Mesenchymal stem cell (in vitro differentiated cells and primary cell): ENCODE measurements at regions not wholly inside any gene's neighbourhood (a gene's known extent, or its start where the extent isn't known, plus 50 kb on each side); places are given as distances from the start of the nearest gene placed in this dataset.
"Not testable (repeated sequence)": the region's sequence is repeated elsewhere in the genome, so short reads cannot be mapped to it uniquely, and the experiment has no call there.

Experiments
- DNase-seq: peaks from one replicate; pipeline ENCODE4 v3.0.0-alpha.2; 2013
- H2AFZ ChIP-seq: one replicate; pipeline ENCODE4 v1.6.1; 2013; ENCODE audit warnings: low read depth, mild to moderate bottlenecking, control low read depth, inconsistent platforms, low read length, moderate library complexity
- H2AK5ac ChIP-seq: 2 replicates; pipeline ENCODE4 v1.6.1; 2013; ENCODE audit warnings: low read length, moderate library complexity, mild to moderate bottlenecking, inconsistent platforms; ENCODE audit not compliant: severe bottlenecking
- H2BK120ac ChIP-seq: one replicate; pipeline ENCODE4 v1.6.1; 2013; ENCODE audit warnings: low read depth, mild to moderate bottlenecking, inconsistent platforms, low read length, moderate library complexity
- H2BK12ac ChIP-seq, 2 experiments: one replicate each; pipeline ENCODE4 v1.6.1; 2013; ENCODE audit warnings: inconsistent platforms in 2 of 2, low read length in 2 of 2, mild to moderate bottlenecking in 2 of 2, moderate library complexity in 2 of 2, control low read depth in 1 of 2
- H2BK15ac ChIP-seq: one replicate; pipeline ENCODE4 v1.6.1; 2013; ENCODE audit warnings: mild to moderate bottlenecking, low read depth, inconsistent platforms; ENCODE audit not compliant: poor library complexity, severe bottlenecking
- H2BK5ac ChIP-seq: 2 replicates; pipeline ENCODE4 v1.6.1; 2013; ENCODE audit warnings: low read depth, mild to moderate bottlenecking, low read length, control low read depth, inconsistent platforms; ENCODE audit not compliant: poor library complexity, severe bottlenecking
- H3K14ac ChIP-seq, 2 experiments: one replicate each; pipeline ENCODE4 v1.6.1; 2013; ENCODE audit warnings: inconsistent platforms in 2 of 2, low read length in 2 of 2, control low read depth in 1 of 2, mild to moderate bottlenecking in 1 of 2, moderate library complexity in 1 of 2
- H3K18ac ChIP-seq, 2 experiments: one replicate each; pipeline ENCODE4 v1.6.1; 2013; ENCODE audit warnings: inconsistent platforms in 2 of 2, low read length in 2 of 2, control low read depth in 1 of 2, low read depth in 1 of 2, mild to moderate bottlenecking in 1 of 2
- H3K23ac ChIP-seq, 2 experiments: one replicate each; pipeline ENCODE4 v1.6.1; 2013; ENCODE audit warnings: inconsistent platforms in 2 of 2, low read length in 2 of 2, mild to moderate bottlenecking in 2 of 2, moderate library complexity in 2 of 2, control low read depth in 1 of 2
- H3K27ac ChIP-seq: 2 replicates; pipeline ENCODE4 v1.5.1; 2013; ENCODE audit warnings: mild to moderate bottlenecking, moderate library complexity, low read length, control low read depth, inconsistent platforms; ENCODE audit not compliant: poor library complexity, severe bottlenecking
- H3K27me3 ChIP-seq, 2 experiments: 2 replicates each; pipeline versions ENCODE4 v1.6.1 to v1.7.0; 2013; ENCODE audit warnings: low read length in 2 of 2, mild to moderate bottlenecking in 2 of 2, moderate library complexity in 2 of 2, control low read depth in 1 of 2, inconsistent platforms in 1 of 2; ENCODE audit not compliant: control insufficient read depth in 1 of 2, insufficient read depth in 1 of 2
- H3K36me3 ChIP-seq, 2 experiments: 2 replicates each; pipeline versions ENCODE4 v1.6.1 to v1.7.0; 2013; ENCODE audit warnings: low read length in 2 of 2, control low read depth in 1 of 2, inconsistent platforms in 1 of 2, low read depth in 1 of 2, mild to moderate bottlenecking in 1 of 2; ENCODE audit not compliant: insufficient read depth in 2 of 2, control insufficient read depth in 1 of 2
- H3K4ac ChIP-seq, 2 experiments: one replicate each; pipeline ENCODE4 v1.6.1; 2013; ENCODE audit warnings: inconsistent platforms in 2 of 2, low read length in 2 of 2, mild to moderate bottlenecking in 2 of 2, moderate library complexity in 2 of 2, control low read depth in 1 of 2, low read depth in 1 of 2
- H3K4me1 ChIP-seq: 2 replicates; pipeline ENCODE4 v1.6.1; 2013; ENCODE audit warnings: low read depth, low read length, control low read depth; ENCODE audit not compliant: control insufficient read depth, insufficient read depth
- H3K4me2 ChIP-seq: 2 replicates; pipeline ENCODE4 v1.6.1; 2013; ENCODE audit warnings: low read length, mild to moderate bottlenecking, inconsistent platforms; ENCODE audit not compliant: poor library complexity, severe bottlenecking
- H3K4me3 ChIP-seq, 2 experiments: 2 replicates each; pipeline versions ENCODE4 v1.5.1 to v1.7.0; 2013; ENCODE audit warnings: low read length in 2 of 2, mild to moderate bottlenecking in 2 of 2, control low read depth in 1 of 2, low read depth in 1 of 2; ENCODE audit not compliant: insufficient read depth in 1 of 2
- H3K79me1 ChIP-seq: replicated peaks from 2 replicates; pipeline ENCODE4 v1.6.1; 2013; ENCODE audit warnings: mild to moderate bottlenecking, control low read depth, low read length, inconsistent platforms; ENCODE audit not compliant: poor library complexity, severe bottlenecking
- H3K9ac ChIP-seq: 2 replicates; pipeline ENCODE4 v1.7.0; 2013; ENCODE audit warnings: mild to moderate bottlenecking, low read length, moderate library complexity
- H3K9me3 ChIP-seq: 2 replicates; pipeline ENCODE4 v1.7.0; 2013; ENCODE audit warnings: mild to moderate bottlenecking, low read length; ENCODE audit not compliant: control insufficient read depth
- H4K8ac ChIP-seq: one replicate; pipeline ENCODE4 v1.6.1; 2013; ENCODE audit warnings: inconsistent platforms, mild to moderate bottlenecking, low read length, moderate library complexity
- H4K91ac ChIP-seq: one replicate; pipeline ENCODE4 v1.6.1; 2013; ENCODE audit warnings: mild to moderate bottlenecking, low read length, inconsistent platforms
- whole genome bisulfite sequencing: methylation state at CpG from one replicate; pipeline ENCODE4 v1.1.7; 2013; ENCODE audit warnings: mixed read lengths; 5-methylcytosine and 5-hydroxymethylcytosine counted together

DNA sequence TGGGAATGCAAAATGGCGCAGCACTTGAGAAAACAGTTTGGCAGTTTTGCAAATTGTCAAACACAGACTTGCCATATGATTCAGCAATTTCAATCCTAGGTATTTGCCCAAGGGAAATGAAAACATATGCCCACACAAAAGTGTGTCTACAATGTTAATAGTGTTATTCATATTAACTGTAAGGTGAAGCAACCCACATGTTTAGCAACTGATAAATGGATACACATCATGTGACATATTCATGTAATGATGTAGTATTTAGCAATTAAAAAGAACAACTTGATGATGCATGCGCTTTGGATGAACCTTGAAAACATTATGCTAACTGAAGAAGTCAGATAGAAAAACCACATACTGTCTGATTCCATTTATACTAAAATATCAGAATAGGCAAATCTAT is 539.0 kb upstream of the PPP2R3A start:
- no peaks in the 10 kb centered on the region for H3K4me1 ChIP-seq
- peaks cover 4% of the 10 kb centered on the region for H3K9me3 ChIP-seq
- no peak overlapping the region for H3K23ac ChIP-seq
- H3K4me3 ChIP-seq: no peak overlapping the region
- no peak overlapping the region for H2BK15ac ChIP-seq
- H2AFZ ChIP-seq: no peak overlapping the region
- DNase-seq: no peak
- no peak overlapping the region for H2AK5ac ChIP-seq
- H3K36me3 ChIP-seq: no peaks in the 10 kb centered on the region
- no peaks in the 10 kb centered on the region for H3K79me1 ChIP-seq
- H3K4me2 ChIP-seq: no peak overlapping the region
- H3K27me3 ChIP-seq: no peaks in the 10 kb centered on the region
- H3K18ac ChIP-seq: no peak overlapping the region
- no peak overlapping the region for H2BK120ac ChIP-seq
- no peak overlapping the region for H2BK12ac ChIP-seq
- no peak overlapping the region for H3K14ac ChIP-seq
- no peak overlapping the region for H4K8ac ChIP-seq
- no peak overlapping the region for H4K91ac ChIP-seq
- H2BK5ac ChIP-seq: no peak overlapping the region
- no peak overlapping the region for H3K9ac ChIP-seq
- H3K4ac ChIP-seq: no peak overlapping the region
- 67% methylated on average over 1 of the region's 2 CpGs for WGBS
- H3K27ac ChIP-seq: no peak overlapping the region

DNA sequence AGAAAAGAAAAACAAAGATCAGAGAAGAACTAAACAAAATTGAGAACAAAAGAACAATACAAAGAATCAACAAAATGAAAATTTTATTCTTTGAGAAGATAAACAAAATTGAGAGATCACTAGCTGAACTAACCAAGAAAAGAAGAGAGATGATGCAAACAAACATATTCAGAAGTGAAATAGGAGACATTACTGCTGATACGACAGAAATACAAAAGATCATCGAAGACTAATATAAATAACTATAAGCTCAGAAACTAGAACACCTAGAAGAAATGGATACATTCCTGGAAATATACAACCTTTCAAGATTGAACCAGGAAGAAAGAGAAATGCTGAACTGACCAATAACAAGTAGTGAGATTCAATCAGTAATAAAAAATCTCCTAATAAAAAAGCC is 533.1 kb upstream of the PPP2R3A start:
- 60% methylated on average over 1 of the region's 2 CpGs for WGBS
- Histone ChIP-seq H3K9ac (no peak overlapping the region), H3K18ac (no peak overlapping the region), H3K27me3 (no peaks in the 10 kb centered on the region), H3K4me3 (no peak overlapping the region), H2BK12ac (no peak overlapping the region), H3K14ac (no peak overlapping the region), H2BK5ac (no peak overlapping the region), H3K79me1 (no peaks in the 10 kb centered on the region), H2BK15ac (no peak overlapping the region), H4K8ac (no peak overlapping the region), H2AFZ (no peak overlapping the region), H3K4me1 (no peaks in the 10 kb centered on the region), H2AK5ac (no peak overlapping the region), H4K91ac (no peak overlapping the region), H3K9me3 (no peaks in the 10 kb centered on the region), H3K4ac (no peak overlapping the region), H3K27ac (no peak overlapping the region), H3K4me2 (no peak overlapping the region), H3K23ac (no peak overlapping the region), H3K36me3 (no peaks in the 10 kb centered on the region), H2BK120ac (no peak overlapping the region)
- no peak for DNase-seq

DNA sequence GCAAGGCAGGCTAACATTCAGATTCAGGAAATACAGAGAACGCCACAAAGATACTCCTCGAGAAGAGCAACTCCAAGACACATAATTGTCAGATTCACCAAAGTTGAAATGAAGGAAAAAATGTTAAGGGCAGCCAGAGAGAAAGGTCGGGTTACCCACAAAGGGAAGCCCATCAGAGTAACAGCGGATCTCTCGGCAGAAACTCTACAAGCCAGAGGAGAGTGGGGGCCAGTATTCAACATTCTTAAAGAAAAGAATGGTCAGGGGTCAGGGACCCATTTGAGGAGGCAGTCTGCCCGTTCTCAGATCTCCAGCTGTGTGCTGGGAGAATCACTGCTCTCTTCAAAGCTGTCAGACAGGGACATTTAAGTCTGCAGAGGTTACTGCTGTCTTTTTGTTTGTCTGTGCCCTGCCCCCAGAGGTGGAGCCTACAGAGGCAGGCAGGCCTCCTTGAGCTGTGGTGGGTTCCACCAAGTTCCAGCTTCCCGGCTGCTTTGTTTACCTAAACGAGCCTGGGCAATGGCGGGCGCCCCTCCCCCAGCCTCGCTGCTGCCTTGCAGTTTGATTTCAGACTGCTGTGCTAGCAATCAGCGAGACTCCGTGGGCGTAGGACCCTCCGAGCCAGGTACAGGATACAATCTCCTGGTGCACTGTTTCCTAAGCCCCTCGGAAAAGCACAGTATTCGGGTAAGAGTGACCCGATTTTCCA is 526.5 kb upstream of the PPP2R3A start:
- H2BK12ac ChIP-seq, H2BK120ac ChIP-seq, H2AK5ac ChIP-seq, H3K4ac ChIP-seq, H3K27me3 ChIP-seq, H3K79me1 ChIP-seq, DNase-seq, H2BK15ac ChIP-seq, H3K36me3 ChIP-seq, H3K4me1 ChIP-seq, H4K8ac ChIP-seq, H4K91ac ChIP-seq, H3K4me2 ChIP-seq, H2BK5ac ChIP-seq, H3K9me3 ChIP-seq, H3K27ac ChIP-seq, H3K9ac ChIP-seq, H3K4me3 ChIP-seq, H3K14ac ChIP-seq, H3K23ac ChIP-seq: not testable (repeated sequence)
- 30% methylated on average over 13 of the region's 18 CpGs for WGBS
- peak overlapping the region in 1 of 2 experiments; percentile 12 for H3K18ac ChIP-seq
- H2AFZ ChIP-seq: peak overlapping the region; percentile 14

DNA sequence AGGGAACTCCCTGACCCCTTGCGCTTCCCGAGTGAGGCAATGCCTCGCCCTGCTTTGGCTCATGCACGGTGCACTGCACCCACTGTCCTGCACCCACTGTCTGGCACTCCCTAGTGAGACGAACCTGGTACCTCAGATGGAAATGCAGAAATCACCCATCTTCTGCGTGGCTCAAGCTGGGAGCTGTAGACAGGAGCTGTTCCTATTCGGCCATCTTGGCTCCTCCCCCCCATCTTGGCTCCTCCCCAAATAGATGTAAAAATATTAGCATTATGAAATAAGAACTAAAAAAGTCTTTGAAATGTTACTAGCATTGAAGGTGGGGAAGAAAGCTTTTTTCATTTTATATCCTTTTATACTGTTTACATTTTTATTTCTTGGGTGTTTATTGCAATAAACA is 525.9 kb upstream of the PPP2R3A start:
- peak overlapping the region in 1 of 2 experiments; percentile 12 for H3K18ac ChIP-seq
- not testable (repeated sequence) for H3K9me3 ChIP-seq, H2BK120ac ChIP-seq, H3K4me3 ChIP-seq, H3K27ac ChIP-seq, H2AK5ac ChIP-seq, H4K91ac ChIP-seq, H3K4ac ChIP-seq, H2AFZ ChIP-seq, H3K23ac ChIP-seq, H3K27me3 ChIP-seq, H3K14ac ChIP-seq, H3K4me1 ChIP-seq, H2BK15ac ChIP-seq, H3K4me2 ChIP-seq, H2BK12ac ChIP-seq, H4K8ac ChIP-seq, H3K9ac ChIP-seq, H3K79me1 ChIP-seq, H2BK5ac ChIP-seq, H3K36me3 ChIP-seq
- WGBS: 43% methylated on average over 5 of the region's 7 CpGs
- peak; percentile 4 for DNase-seq
